ENCODE measurements at regions not wholly inside any gene's neighbourhood (a gene's known extent, or its start where the extent isn't known, plus 50 kb on each side); places are given as distances from the start of the nearest gene placed in this dataset.
A peak's percentile ranks its signal among the peaks of the same experiment; 100 is the strongest.

DNA sequence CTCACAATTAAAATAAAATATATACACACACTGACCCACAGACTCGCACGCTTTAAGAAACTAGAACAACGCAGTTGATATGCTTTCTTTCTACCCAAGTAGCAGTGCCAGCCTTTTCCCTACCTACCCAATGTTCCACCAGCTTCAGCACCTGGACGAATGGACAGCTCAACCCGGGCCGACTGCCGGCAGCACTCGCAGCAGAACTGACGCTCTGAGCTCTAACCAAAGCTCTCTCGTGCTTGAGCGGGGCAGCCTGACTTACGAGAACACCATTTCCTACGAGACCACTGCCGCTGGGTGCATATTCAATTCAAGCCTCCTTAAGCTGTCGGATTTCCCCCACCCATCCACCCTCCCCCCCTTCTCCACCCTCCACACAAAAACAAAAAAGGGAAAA is 127.4 kb upstream of the DPYD start:
- H3K27me3 Mint-ChIP-seq, result peaks cover 55 to 89% of the 10 kb centered on the region in 2 donors
- DNase-seq (ENCODE audit: low spot score), result peak; percentile 67
- no peak overlapping the region for H3K4me3 Mint-ChIP-seq
- no peaks in the 10 kb centered on the region for H3K9me3 Mint-ChIP-seq
- peaks cover 29 to 31% of the 10 kb centered on the region in 2 donors for H3K4me1 Mint-ChIP-seq (ENCODE audit: low read depth in 2 of 2)
- no peak overlapping the region for H3K27ac Mint-ChIP-seq
- ATAC-seq, result peak; percentile 73
- no peaks in the 10 kb centered on the region for H3K36me3 Mint-ChIP-seq

DNA sequence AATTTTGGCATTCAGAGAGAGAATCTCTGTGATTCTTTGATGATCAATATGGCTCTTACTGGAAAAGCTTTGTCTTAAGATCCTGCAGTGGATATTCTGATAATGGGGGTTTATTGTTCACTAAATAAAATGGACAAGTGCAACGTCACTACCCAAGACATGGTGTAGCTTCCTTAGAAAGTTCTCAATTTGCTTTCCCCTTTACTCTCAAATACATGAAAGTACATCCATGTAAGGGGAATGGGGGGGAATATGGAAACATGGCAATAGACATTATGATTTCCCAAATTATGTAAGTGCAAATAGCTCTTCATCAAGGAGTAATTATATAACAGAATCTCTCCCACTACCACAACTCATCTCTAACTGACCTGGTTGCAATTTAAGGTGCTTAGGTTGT is 126.3 kb upstream of the DPYD start:
- Mint-ChIP-seq H3K9me3 (no peaks in the 10 kb centered on the region), H3K4me3 (no peak overlapping the region), H3K4me1 (ENCODE audit: low read depth in 2 of 2) (peaks cover 22 to 25% of the 10 kb centered on the region in 2 donors), H3K36me3 (no peaks in the 10 kb centered on the region), H3K27me3 (peaks cover 53 to 89% of the 10 kb centered on the region in 2 donors), H3K27ac (no peak overlapping the region)
- ATAC-seq (no peak), DNase-seq (ENCODE audit: low spot score) (no peak)

DNA sequence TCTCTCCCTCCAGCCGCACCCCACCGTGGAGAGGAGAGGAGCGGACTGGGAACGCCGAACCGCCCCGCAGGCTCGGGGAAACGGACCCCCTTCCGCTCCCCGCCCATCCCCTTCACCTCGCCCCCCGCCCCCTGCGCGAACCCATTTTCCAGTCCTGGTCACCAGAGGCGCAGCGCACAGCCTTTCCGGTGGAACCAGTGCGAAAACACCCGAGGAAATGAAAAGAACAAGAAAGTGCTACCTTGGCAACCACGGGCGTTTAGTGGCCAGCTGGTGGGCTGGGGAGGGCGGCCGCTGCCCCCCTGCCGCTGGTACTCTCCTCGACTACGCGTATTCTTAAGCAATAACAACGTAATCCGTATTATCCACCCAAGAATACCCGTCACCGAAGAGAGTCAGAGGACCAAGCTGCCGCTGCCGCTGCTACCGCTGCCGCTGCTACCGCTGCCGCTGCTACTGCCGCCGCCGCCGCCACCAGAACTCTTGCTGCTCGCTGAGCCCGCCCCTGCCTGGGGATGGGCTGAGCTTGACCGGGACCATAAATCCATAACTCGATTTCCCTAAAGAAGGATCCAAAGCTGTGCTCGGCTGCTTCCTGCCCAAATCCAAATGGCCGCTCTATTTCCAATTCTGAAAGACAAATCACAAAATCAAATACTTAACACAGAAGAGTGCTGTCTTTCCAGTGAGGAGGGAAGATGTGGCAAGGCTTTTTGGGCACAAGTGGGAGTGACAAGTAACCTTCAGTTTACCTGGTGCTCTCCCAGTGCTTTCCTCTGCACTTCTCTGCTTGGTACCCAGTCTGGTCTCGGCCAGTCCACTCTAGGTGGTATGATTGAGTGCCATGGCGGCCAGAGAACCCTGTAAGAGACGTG is 125.2 kb upstream of the DPYD start:
- H3K27me3 Mint-ChIP-seq, result peaks cover 49 to 83% of the 10 kb centered on the region in 2 donors
- no peak overlapping the region for H3K27ac Mint-ChIP-seq
- H3K36me3 Mint-ChIP-seq, result no peaks in the 10 kb centered on the region
- H3K9me3 Mint-ChIP-seq, result no peaks in the 10 kb centered on the region
- DNase-seq (ENCODE audit: low spot score) (no peak), ATAC-seq (peak in 1 of 2 donors; percentile 28)
- peaks cover 22 to 25% of the 10 kb centered on the region in 2 donors for H3K4me1 Mint-ChIP-seq (ENCODE audit: low read depth in 2 of 2)
- H3K4me3 Mint-ChIP-seq, result peak overlapping the region; percentile 70

DNA sequence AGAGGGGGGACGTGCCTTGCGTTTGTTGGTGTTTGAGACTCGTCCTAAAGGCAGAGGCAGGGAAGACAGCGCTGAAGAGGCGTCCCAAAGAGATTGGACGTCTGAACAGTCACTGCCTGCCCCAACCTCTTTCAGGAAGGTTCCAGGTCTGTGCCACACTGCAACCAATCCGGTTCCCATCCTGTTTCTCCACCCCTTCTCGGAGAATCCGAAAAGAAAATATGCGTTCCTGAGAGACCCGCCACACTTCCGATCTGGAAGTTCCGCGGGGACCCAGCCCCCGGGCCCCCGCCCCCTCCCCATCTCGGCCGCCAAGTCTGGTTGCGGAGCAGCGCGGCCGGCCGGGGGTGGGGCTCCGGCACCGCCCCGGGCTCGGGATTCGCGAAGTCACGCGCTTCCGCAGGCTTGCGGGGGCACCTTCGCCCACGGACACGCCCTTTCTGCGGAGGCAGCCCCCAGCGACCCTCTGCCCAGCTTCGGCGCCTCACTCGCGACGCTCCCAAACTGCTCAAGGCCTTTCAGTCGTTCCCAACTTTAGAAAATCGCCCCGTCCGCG is 124.5 kb upstream of the DPYD start:
- Mint-ChIP-seq H3K36me3 (no peaks in the 10 kb centered on the region), H3K4me1 (ENCODE audit: low read depth in 2 of 2) (peaks cover 22 to 25% of the 10 kb centered on the region in 2 donors), H3K4me3 (peak overlapping the region; percentile 38), H3K9me3 (no peaks in the 10 kb centered on the region), H3K27me3 (peaks cover 46 to 76% of the 10 kb centered on the region in 2 donors), H3K27ac (no peak overlapping the region)
- ATAC-seq, result peak in 1 of 2 donors; percentile 51
- DNase-seq (ENCODE audit: low spot score), result no peak

DNA sequence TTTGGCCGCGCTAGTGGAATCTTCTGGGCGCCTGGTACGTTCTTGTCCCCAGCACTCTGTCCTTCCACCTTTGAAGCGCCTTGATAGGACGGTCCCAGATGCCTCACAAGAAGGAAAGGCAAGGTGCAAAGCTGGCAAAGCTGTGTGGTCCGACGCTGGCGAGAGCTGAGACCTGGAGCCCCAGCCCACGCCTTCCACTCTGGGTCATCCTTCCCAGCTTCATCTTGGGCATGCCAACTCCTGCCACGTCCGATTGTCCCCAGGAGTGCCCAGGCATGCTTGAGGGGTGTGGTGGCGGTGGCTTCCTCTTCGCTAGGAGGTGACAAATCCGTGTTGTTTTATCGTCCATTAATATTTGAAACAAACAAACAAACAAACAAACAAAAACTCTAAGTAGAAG is 123.9 kb upstream of the DPYD start:
- Mint-ChIP-seq H3K27me3 (peaks cover 44 to 70% of the 10 kb centered on the region in 2 donors), H3K4me1 (ENCODE audit: low read depth in 2 of 2) (peaks cover 22 to 25% of the 10 kb centered on the region in 2 donors), H3K36me3 (no peaks in the 10 kb centered on the region), H3K4me3 (peak overlapping the region; percentile 38), H3K9me3 (no peaks in the 10 kb centered on the region), H3K27ac (no peak overlapping the region)
- DNase-seq (ENCODE audit: low spot score), result no peak
- ATAC-seq, result peak in 1 of 2 donors; percentile 9

DNA sequence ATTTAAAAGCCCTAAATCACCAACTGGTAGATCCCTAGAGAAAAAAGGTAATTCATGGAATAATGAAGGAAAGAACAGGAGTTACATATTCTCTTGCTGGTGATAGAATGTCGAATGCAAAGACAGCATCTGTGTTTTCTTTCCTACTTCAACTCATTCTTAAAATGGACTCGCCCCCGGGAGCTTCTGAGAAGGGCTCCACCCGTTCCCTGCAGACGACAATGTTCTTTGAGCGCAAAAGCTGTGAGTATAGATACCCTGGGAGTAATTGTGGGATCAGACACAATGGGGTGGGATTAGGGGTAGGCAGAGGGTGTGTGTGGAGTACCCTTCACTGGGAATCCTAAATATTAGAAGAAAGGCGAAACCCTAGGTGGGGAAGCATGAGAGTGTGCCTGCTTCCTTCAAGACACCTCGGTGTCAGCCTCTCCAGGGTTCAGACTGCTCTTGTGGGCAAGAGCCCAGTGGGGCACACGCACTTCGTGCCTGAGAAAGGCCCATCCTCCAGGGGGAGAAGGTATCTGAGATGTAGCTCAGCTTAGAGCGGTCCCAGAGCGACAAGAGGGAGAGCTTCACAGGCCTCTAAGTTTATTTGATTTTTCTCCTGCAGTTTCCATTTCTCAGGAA is 123.3 kb upstream of the DPYD start:
- H3K27ac Mint-ChIP-seq, result no peak overlapping the region
- peak overlapping the region; percentile 15 for H3K4me3 Mint-ChIP-seq
- peaks cover 18 to 20% of the 10 kb centered on the region in 2 donors for H3K4me1 Mint-ChIP-seq (ENCODE audit: low read depth in 2 of 2)
- DNase-seq (ENCODE audit: low spot score) (no peak), ATAC-seq (no peak)
- H3K27me3 Mint-ChIP-seq, result peaks cover 39 to 65% of the 10 kb centered on the region in 2 donors
- H3K9me3 Mint-ChIP-seq, result no peaks in the 10 kb centered on the region
- no peaks in the 10 kb centered on the region for H3K36me3 Mint-ChIP-seq

DNA sequence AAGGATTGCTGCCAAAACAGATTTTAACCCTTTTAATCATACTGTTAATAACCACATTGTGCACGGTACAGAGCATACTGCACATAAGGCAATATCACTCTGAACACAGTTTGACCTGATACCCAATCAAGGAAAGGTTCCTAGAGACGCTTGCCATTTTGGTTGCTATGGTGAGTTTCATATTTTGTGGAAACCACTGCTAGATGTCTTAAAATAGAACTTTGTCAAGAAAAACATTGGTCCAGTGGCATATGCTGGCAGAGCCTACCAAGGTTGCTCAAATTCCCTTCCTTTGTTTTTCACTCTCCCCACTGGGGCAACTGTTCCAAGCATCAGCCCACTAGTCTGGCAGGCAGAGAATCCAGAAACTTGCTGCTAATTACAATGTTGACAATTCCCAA is 114.8 kb upstream of the DPYD start:
- H3K4me1 Mint-ChIP-seq (ENCODE audit: low read depth in 2 of 2), result no peaks in the 10 kb centered on the region
- DNase-seq (ENCODE audit: low spot score), result no peak
- H3K27me3 Mint-ChIP-seq, result peaks cover 3 to 16% of the 10 kb centered on the region in 2 donors
- H3K27ac Mint-ChIP-seq, result no peak overlapping the region
- H3K4me3 Mint-ChIP-seq, result no peak overlapping the region
- no peaks in the 10 kb centered on the region for H3K9me3 Mint-ChIP-seq
- H3K36me3 Mint-ChIP-seq, result no peaks in the 10 kb centered on the region
- no peak for ATAC-seq

DNA sequence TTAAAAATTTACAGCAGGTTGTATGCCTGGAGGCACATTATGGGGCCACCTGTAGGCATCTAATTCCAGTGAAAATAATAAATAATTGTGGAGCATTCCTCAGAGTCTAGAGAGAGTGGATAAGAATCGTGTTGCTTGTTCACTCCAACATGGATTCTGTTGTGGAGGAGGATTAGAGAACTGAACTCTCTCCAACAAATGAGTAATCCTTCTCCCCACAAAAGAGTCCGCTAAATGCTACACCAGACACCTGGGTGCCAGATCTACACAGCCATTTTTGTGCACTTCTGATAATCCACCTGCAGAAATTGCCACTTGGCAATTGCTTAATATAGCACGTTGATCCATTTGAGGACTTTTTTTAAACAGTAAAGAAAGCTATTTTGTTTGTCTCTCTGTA is 113.7 kb upstream of the DPYD start:
- H3K27ac Mint-ChIP-seq, result no peak overlapping the region

DNA sequence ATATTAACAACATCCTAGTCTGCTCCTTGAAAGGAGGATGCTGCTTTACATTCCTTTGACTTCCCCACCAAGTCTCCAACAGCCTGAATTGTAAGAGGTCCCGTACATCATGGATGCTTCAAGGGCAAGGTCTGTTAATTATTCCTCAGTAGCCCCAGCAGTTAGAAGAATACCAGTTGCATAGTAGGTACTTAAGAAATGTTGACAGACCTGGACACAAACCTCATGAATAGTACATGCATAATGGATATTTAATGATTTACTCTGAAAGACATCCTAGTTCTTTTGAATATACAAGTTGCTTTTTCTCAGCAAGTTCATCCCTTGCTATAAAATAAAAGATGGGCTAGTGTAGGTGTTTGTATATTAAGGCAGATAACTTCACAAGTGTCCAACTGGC is 112.1 kb upstream of the DPYD start:
- Mint-ChIP-seq H3K36me3 (no peaks in the 10 kb centered on the region), H3K27ac (no peak overlapping the region), H3K9me3 (no peaks in the 10 kb centered on the region), H3K27me3 (peaks cover 0 to 8% of the 10 kb centered on the region in 2 donors), H3K4me3 (no peak overlapping the region), H3K4me1 (ENCODE audit: low read depth in 2 of 2) (no peaks in the 10 kb centered on the region)
- DNase-seq (ENCODE audit: low spot score), result no peak
- ATAC-seq, result no peak

More for the DNA sequence above, 113.7 kb upstream of the DPYD start:
- Mint-ChIP-seq H3K4me1 (ENCODE audit: low read depth in 2 of 2) (no peaks in the 10 kb centered on the region), H3K9me3 (no peaks in the 10 kb centered on the region), H3K36me3 (no peaks in the 10 kb centered on the region), H3K27me3 (peaks cover 3 to 16% of the 10 kb centered on the region in 2 donors), H3K4me3 (no peak overlapping the region)
- DNase-seq (ENCODE audit: low spot score), result no peak
- ATAC-seq, result no peak

DNA sequence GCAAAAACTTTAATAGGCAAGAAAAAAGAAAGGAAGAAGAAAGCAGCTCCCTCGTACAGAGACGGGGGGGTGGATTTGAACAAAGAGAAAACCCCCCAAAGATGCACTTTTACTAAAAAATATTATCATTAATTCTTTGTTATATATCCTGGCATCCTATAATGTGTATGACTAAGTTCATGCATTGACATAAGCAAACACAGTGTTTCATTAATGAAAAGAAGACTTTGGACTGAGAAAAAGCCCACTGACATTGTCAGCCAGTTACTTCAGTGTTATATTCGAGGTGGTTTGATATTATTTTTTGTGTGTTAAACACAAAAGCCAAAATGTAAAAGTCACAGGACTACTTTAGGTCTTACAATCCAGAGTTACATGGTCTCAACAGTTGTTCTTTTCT is 110.1 kb upstream of the DPYD start:
- H3K27ac Mint-ChIP-seq, result no peak overlapping the region
- no peak for ATAC-seq

DNA sequence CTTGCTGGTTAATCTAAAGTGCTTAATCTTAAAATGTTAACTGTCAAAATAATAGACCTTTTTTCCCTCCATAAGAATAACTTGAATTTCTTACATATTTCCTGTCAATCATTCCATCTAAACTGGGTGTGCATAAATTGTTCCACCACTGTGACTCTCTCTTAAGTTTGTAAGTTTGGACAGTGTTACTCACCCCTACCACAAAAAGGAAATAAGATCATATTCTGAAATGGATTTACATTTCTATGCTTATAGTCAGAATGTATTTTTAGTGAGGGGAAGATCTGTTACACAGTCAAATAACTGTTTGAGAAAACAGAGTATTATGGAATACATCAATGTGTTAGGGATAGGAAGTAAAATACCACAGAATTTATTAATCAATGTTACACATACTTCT is 109.6 kb upstream of the DPYD start:
- Mint-ChIP-seq H3K4me3 (no peak overlapping the region), H3K9me3 (no peaks in the 10 kb centered on the region)
- ATAC-seq, result no peak

More for the DNA sequence above, 110.1 kb upstream of the DPYD start:
- Mint-ChIP-seq H3K9me3 (no peaks in the 10 kb centered on the region), H3K4me1 (ENCODE audit: low read depth in 2 of 2) (no peaks in the 10 kb centered on the region), H3K36me3 (no peaks in the 10 kb centered on the region), H3K27me3 (peaks cover 0 to 8% of the 10 kb centered on the region in 2 donors), H3K4me3 (no peak overlapping the region)
- DNase-seq (ENCODE audit: low spot score), result no peak

DNA sequence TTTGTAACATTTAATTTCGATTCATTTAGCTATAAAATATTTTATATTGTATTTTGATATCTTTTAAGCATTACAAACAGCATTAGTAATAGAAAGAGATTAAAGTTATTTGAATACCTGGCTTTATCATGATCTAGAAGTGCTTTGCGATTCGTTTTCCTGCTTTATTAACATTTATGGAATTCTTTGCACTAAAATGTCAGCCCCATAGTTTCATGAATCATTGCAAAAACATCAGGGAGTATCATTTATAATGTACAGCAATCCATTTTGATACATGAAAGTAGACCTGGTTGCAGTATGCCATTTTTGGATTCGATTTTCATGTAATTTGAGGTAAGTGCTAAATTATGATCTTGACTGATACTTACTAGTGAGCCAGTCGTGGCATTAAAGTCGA is 108.0 kb upstream of the DPYD start:
- ATAC-seq, result no peak
- Mint-ChIP-seq H3K4me1 (ENCODE audit: low read depth in 2 of 2) (no peaks in the 10 kb centered on the region), H3K27me3 (peaks cover 3 to 4% of the 10 kb centered on the region in 2 donors), H3K36me3 (no peaks in the 10 kb centered on the region), H3K4me3 (no peak overlapping the region), H3K27ac (no peak overlapping the region), H3K9me3 (no peaks in the 10 kb centered on the region)
- DNase-seq (ENCODE audit: low spot score), result no peak

More for the DNA sequence above, 109.6 kb upstream of the DPYD start:
- H3K27ac Mint-ChIP-seq, result no peak overlapping the region
- DNase-seq (ENCODE audit: low spot score), result no peak
- H3K27me3 Mint-ChIP-seq, result peaks cover 0 to 8% of the 10 kb centered on the region in 2 donors
- no peaks in the 10 kb centered on the region for H3K36me3 Mint-ChIP-seq
- H3K4me1 Mint-ChIP-seq (ENCODE audit: low read depth in 2 of 2), result no peaks in the 10 kb centered on the region

DNA sequence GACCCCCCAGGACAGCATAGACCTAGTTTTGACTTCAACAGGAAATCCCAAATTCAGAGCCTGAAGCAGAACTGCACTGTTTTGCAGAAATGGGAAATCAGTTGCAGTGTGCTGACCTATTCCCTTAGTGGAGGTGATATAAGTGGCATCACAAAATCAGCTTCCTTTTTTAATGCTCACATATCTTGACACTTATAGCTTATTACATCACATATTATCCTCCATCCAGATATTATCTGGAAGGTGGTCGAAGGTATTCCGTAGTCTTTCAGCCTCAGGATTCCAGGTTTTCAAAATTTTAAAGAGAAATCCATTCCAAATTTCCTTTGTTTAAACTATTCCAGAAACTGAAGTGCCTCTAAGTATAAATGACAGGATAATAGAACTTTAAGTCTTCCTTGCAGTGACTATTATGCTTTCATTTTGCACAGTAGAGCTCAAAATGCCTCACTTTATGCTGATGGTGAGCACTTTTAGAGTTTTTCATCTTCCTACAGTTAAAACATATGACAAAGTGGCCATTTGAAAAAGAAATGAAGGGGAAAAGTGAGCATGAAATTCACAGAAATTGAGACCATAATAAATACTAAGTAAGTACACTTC is 106.4 kb upstream of the DPYD start:
- Mint-ChIP-seq H3K27me3 (peaks cover 3 to 7% of the 10 kb centered on the region in 2 donors), H3K36me3 (no peaks in the 10 kb centered on the region), H3K4me1 (ENCODE audit: low read depth in 2 of 2) (no peaks in the 10 kb centered on the region), H3K4me3 (no peak overlapping the region), H3K9me3 (no peaks in the 10 kb centered on the region), H3K27ac (no peak overlapping the region)
- DNase-seq (ENCODE audit: low spot score) (no peak), ATAC-seq (no peak)

DNA sequence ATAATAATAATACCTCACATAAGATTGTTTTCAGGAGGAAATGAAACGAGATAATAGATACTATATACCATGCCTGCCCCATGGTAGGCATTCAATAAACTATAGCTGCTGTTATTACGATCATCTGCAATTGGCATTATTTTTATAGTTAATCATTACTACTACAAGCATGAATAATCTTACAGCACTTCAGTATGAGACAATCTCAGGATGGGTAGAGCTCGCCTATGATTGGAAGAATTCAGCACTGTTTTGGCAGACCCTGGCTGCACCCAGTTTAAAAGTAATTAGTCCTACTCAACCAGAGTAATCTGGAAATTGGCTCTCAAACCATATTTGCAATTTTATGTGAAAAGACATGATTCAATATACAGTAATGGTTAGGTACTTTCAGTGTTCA is 105.0 kb upstream of the DPYD start:
- peaks cover 5 to 10% of the 10 kb centered on the region in 2 donors for H3K27me3 Mint-ChIP-seq
- DNase-seq (ENCODE audit: low spot score) (no peak), ATAC-seq (no peak)
- H3K4me1 Mint-ChIP-seq (ENCODE audit: low read depth in 2 of 2), result no peaks in the 10 kb centered on the region
- no peaks in the 10 kb centered on the region for H3K9me3 Mint-ChIP-seq
- H3K27ac Mint-ChIP-seq, result no peak overlapping the region
- no peaks in the 10 kb centered on the region for H3K36me3 Mint-ChIP-seq
- no peak overlapping the region for H3K4me3 Mint-ChIP-seq
